ENCODE measurements at regions not wholly inside any gene's neighbourhood (a gene's known extent, or its start where the extent isn't known, plus 50 kb on each side); places are given as distances from the start of the nearest gene placed in this dataset.
A peak's percentile ranks its signal among the peaks of the same experiment; 100 is the strongest.

DNA sequence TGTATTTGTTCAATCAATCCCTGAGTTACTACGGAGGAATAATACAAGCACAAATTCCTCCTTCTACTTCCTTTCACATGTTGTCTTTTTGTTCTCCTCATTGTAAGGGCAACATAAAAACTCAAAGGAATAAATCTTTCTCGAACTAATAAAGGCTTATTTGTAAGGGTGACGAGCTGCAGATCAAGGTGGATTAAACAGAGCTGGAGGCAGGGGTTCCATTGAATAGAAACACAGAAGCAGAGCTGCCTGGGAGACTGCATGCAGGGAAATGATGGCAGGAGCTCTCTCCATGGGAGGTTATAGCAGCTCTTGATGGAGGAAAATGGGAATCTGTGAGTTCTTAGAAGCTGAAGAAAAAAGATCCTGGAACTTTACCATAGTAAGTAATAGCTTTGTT lies 160.2 kb downstream of the CYYR1 start:
- peaks cover 10% of the 10 kb centered on the region for H3K4me1 ChIP-seq (ENCODE audit: control insufficient read depth, insufficient read depth, low read length)
- no peak overlapping the region for H3K9ac ChIP-seq (ENCODE audit: low read length)
- no peak for DNase-seq (ENCODE audit: low read depth)
- no peaks in the 10 kb centered on the region for H3K36me3 ChIP-seq (ENCODE audit: control insufficient read depth, insufficient read depth, low read length, severe bottlenecking)
- H3K9me3 ChIP-seq (ENCODE audit: control insufficient read depth, low read length), result no peaks in the 10 kb centered on the region
- no peak overlapping the region for H3K4me3 ChIP-seq (ENCODE audit: low read length)
- H3K27me3 ChIP-seq (replicated peaks; ENCODE audit: control insufficient read depth, insufficient read depth, low read length), result no peaks in the 10 kb centered on the region

DNA sequence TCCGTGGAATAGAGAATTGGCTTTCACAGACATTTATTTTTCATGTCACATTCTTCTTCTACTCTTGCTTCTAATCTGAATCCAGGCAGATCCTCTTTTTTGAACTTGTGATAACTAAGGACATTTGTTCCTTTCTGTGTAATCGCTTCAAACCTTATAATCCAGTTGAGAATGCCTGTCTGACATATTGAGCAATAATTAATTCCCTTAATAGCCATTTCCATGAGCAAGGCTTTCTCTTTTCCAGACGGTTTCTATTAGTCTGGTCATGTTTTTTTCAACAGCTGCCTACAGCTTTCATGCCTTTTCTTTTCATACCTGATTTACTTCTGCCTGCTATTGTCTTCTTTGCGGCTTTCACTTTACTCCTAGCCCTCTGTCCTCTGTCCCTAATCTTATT lies 163.4 kb downstream of the CYYR1 start:
- Histone ChIP-seq H3K27me3 (replicated peaks; ENCODE audit: control insufficient read depth, insufficient read depth, low read length) (no peaks in the 10 kb centered on the region), H3K4me1 (ENCODE audit: control insufficient read depth, insufficient read depth, low read length) (peaks cover 10% of the 10 kb centered on the region), H3K4me3 (ENCODE audit: low read length) (peak overlapping the region; percentile 42), H3K9me3 (ENCODE audit: control insufficient read depth, low read length) (no peaks in the 10 kb centered on the region), H3K9ac (ENCODE audit: low read length) (no peak overlapping the region), H3K36me3 (ENCODE audit: control insufficient read depth, insufficient read depth, low read length, severe bottlenecking) (no peaks in the 10 kb centered on the region)
- DNase-seq (ENCODE audit: low read depth), result no peak

DNA sequence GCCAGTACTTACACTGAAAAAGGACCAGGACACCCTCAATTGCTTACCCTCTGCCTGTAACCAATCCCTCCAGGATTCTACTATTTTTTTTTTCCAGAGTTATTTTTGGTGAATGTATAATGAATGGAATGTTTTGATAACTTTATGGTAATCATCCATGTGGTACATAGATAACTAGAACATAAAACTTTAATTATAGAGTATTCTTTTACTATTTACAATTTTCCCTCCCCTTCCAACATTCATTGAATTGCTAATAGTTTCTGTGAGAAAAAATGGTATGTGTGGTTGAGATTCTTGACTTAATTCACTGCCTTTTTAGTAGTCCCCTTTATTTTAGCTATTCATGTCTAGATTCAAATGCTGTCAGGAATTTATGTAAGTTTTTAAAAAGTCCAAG lies 164.6 kb downstream of the CYYR1 start:
- Histone ChIP-seq H3K27me3 (replicated peaks; ENCODE audit: control insufficient read depth, insufficient read depth, low read length) (no peaks in the 10 kb centered on the region), H3K9me3 (ENCODE audit: control insufficient read depth, low read length) (no peaks in the 10 kb centered on the region), H3K9ac (ENCODE audit: low read length) (no peak overlapping the region), H3K4me1 (ENCODE audit: control insufficient read depth, insufficient read depth, low read length) (peaks cover 10% of the 10 kb centered on the region), H3K36me3 (ENCODE audit: control insufficient read depth, insufficient read depth, low read length, severe bottlenecking) (no peaks in the 10 kb centered on the region), H3K4me3 (ENCODE audit: low read length) (no peak overlapping the region)
- DNase-seq (ENCODE audit: low read depth), result no peak

DNA sequence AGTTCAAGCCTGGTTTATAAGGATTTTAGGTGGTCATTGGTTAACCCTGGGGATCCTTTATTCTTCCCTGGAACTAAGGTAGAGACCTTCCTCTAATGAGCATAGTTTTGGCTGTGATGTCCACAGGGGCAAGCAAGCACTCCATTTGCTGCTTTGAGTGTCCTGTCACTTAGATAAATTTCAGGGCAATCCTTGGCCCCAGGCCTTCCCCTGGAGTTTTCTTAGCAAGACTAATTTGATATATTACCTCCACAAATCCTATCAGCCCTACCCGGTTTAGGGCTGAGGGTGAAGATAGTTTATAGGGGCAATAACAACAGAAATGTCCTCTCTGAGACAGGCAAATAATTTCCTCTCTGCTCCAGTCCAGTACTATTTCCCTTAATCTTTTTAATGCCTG lies 166.6 kb downstream of the CYYR1 start:
- H3K4me1 ChIP-seq (ENCODE audit: control insufficient read depth, insufficient read depth, low read length), result peaks cover 10% of the 10 kb centered on the region
- no peaks in the 10 kb centered on the region for H3K36me3 ChIP-seq (ENCODE audit: control insufficient read depth, insufficient read depth, low read length, severe bottlenecking)
- no peaks in the 10 kb centered on the region for H3K27me3 ChIP-seq (replicated peaks; ENCODE audit: control insufficient read depth, insufficient read depth, low read length)
- no peaks in the 10 kb centered on the region for H3K9me3 ChIP-seq (ENCODE audit: control insufficient read depth, low read length)
- H3K4me3 ChIP-seq (ENCODE audit: low read length), result no peak overlapping the region
- DNase-seq (ENCODE audit: low read depth), result peak; percentile 3
- H3K9ac ChIP-seq (ENCODE audit: low read length), result no peak overlapping the region

DNA sequence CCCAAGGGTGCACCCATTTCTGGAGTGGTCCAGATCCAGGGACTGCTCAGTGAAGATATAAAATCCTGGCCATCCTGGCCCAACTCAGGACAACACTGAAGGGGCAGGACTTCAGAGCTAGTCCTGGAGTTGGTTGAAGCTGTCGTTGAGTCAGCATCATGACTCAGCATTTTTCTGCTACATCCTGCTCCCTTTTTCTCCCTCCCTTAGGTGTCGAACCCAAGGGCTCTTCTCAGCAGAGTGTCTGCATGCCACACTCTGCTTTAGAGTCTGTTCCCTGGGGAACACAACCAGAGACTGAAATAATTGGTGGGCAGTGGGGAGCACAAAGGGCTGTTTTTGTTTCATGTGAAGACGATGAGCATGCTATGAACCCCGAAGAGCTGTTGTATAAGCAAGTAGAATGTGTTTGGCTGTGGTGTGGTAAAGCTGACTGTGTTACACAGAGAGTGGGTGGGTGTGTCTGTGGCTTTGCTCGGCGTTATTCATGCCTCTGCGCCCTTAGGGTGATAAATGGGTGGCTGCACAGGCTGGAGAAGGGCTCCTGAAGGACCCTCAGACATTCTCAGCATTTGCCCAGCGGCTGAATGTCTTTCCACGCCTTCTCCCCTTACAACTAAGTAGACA lies 167.2 kb downstream of the CYYR1 start:
- no peaks in the 10 kb centered on the region for H3K27me3 ChIP-seq (replicated peaks; ENCODE audit: control insufficient read depth, insufficient read depth, low read length)
- H3K4me1 ChIP-seq (ENCODE audit: control insufficient read depth, insufficient read depth, low read length), result peaks cover 10% of the 10 kb centered on the region
- H3K9ac ChIP-seq (ENCODE audit: low read length), result no peak overlapping the region
- peak; percentile 81 for DNase-seq (ENCODE audit: low read depth)
- H3K36me3 ChIP-seq (ENCODE audit: control insufficient read depth, insufficient read depth, low read length, severe bottlenecking), result no peaks in the 10 kb centered on the region
- no peaks in the 10 kb centered on the region for H3K9me3 ChIP-seq (ENCODE audit: control insufficient read depth, low read length)
- H3K4me3 ChIP-seq (ENCODE audit: low read length), result no peak overlapping the region

DNA sequence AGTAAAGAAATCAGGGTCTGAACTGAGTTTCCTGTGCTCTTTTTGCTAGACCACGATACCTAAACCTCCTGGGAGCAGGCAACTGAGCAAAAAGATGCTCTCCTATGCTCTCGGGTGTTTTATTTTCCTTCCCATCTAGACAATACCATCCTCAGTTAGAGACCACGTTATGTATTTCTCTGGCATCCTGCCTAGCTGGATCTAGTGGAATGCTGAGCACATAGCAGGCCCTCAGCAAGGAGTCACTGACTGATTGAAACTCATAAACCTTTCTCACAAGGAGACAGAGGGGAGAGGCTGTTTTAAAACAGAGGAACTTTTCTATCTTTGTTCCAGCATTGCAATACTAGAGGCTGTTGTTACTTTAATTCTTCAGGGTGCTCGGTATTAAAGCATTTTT lies 168.0 kb downstream of the CYYR1 start:
- H3K4me1 ChIP-seq (ENCODE audit: control insufficient read depth, insufficient read depth, low read length), result peaks cover 9% of the 10 kb centered on the region
- peak; percentile 65 for DNase-seq (ENCODE audit: low read depth)
- no peaks in the 10 kb centered on the region for H3K27me3 ChIP-seq (replicated peaks; ENCODE audit: control insufficient read depth, insufficient read depth, low read length)
- H3K9me3 ChIP-seq (ENCODE audit: control insufficient read depth, low read length), result no peaks in the 10 kb centered on the region
- H3K9ac ChIP-seq (ENCODE audit: low read length), result no peak overlapping the region
- no peak overlapping the region for H3K4me3 ChIP-seq (ENCODE audit: low read length)
- H3K36me3 ChIP-seq (ENCODE audit: control insufficient read depth, insufficient read depth, low read length, severe bottlenecking), result no peaks in the 10 kb centered on the region

DNA sequence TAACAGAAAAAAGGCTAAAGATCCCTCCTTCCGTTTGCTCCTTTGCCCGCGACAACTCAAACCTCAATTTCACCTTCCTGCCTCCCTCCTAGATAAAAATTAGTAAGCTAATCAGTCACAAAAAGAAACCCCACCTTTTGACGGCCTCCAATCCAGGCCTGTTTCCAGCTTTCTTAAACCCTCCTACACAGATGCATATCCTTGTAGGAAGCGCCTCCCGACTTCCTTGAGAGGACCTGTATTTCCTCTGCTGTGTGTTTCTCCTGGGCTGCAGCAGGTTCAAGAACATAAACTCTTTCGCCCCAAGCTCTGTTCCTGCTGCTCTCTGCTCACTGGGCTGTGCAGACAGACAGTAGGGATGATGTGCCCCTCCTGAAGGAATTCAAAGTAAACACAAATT lies 168.8 kb downstream of the CYYR1 start:
- no peaks in the 10 kb centered on the region for H3K36me3 ChIP-seq (ENCODE audit: control insufficient read depth, insufficient read depth, low read length, severe bottlenecking)
- H3K27me3 ChIP-seq (replicated peaks; ENCODE audit: control insufficient read depth, insufficient read depth, low read length), result no peaks in the 10 kb centered on the region
- no peaks in the 10 kb centered on the region for H3K9me3 ChIP-seq (ENCODE audit: control insufficient read depth, low read length)
- peaks cover 2% of the 10 kb centered on the region for H3K4me1 ChIP-seq (ENCODE audit: control insufficient read depth, insufficient read depth, low read length)
- H3K9ac ChIP-seq (ENCODE audit: low read length), result no peak overlapping the region
- H3K4me3 ChIP-seq (ENCODE audit: low read length), result no peak overlapping the region
- no peak for DNase-seq (ENCODE audit: low read depth)

DNA sequence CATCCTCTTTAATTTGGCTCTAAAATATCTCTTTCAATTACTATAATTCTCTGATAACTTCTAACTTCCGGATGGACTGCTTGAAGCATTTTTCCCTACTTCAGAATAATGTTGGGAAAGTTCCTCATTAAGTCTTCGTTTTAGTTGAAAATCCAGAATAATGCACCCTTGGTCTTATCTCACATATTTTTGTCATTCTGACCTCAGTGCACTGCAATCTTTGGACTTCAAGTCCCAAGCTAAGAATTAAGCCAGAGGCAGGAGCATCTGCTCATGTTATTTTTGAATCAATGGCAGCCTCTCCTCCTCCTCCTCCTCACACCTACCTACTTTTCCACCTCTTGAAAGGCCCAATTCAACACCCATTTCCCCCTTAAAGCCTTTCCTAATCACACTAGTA lies 169.8 kb downstream of the CYYR1 start:
- no peak for DNase-seq (ENCODE audit: low read depth)
- H3K27me3 ChIP-seq (replicated peaks; ENCODE audit: control insufficient read depth, insufficient read depth, low read length), result no peaks in the 10 kb centered on the region
- no peaks in the 10 kb centered on the region for H3K4me1 ChIP-seq (ENCODE audit: control insufficient read depth, insufficient read depth, low read length)
- H3K9ac ChIP-seq (ENCODE audit: low read length), result no peak overlapping the region
- H3K36me3 ChIP-seq (ENCODE audit: control insufficient read depth, insufficient read depth, low read length, severe bottlenecking), result no peaks in the 10 kb centered on the region
- H3K9me3 ChIP-seq (ENCODE audit: control insufficient read depth, low read length), result no peaks in the 10 kb centered on the region
- no peak overlapping the region for H3K4me3 ChIP-seq (ENCODE audit: low read length)

DNA sequence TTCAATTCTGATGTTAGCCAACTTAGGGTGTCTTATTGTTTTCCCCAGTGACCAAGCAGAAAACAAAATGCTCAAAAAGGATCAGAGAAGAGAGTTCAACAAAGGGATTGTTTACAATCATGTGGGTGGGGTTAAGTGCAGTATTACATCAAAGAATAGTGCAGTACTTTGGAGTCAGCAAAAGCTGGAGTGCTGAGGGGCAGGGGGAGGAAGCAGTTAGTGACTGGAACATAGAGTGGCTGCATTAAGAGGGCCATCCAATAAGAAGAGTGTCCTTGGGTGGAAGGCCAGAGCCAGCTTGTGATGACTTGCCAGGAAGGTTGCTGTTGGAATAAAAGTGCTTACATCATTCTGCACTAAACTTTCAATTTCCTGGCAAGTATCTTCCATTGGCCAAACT lies 175.5 kb downstream of the CYYR1 start:
- Histone ChIP-seq H3K36me3 (ENCODE audit: control insufficient read depth, insufficient read depth, low read length, severe bottlenecking) (no peaks in the 10 kb centered on the region), H3K9ac (ENCODE audit: low read length) (no peak overlapping the region), H3K27me3 (replicated peaks; ENCODE audit: control insufficient read depth, insufficient read depth, low read length) (no peaks in the 10 kb centered on the region), H3K4me3 (ENCODE audit: low read length) (no peak overlapping the region), H3K4me1 (ENCODE audit: control insufficient read depth, insufficient read depth, low read length) (no peaks in the 10 kb centered on the region), H3K9me3 (ENCODE audit: control insufficient read depth, low read length) (no peaks in the 10 kb centered on the region)
- peak; percentile 40 for DNase-seq (ENCODE audit: low read depth)

DNA sequence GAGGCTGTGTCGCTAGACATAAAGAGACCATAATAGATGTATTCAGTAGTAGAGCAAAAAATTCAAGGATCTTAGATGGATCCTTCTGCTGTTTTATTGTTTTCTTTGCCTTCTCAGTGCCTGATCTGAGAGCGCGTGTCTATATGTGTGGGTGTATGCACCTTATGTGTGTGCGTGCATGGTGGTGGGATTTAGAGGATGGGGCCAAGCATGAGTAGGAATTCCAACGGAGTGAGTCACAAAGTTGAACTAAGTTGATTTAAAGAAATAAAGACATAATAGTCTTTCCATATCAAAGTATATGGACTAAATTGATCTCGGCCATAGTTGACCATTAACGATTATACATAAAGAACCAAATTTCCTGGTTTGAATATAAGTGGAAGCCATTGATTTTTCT lies 178.7 kb downstream of the CYYR1 start:
- Histone ChIP-seq H3K9ac (ENCODE audit: low read length) (no peak overlapping the region), H3K9me3 (ENCODE audit: control insufficient read depth, low read length) (no peaks in the 10 kb centered on the region), H3K4me3 (ENCODE audit: low read length) (no peak overlapping the region), H3K27me3 (replicated peaks; ENCODE audit: control insufficient read depth, insufficient read depth, low read length) (no peaks in the 10 kb centered on the region), H3K4me1 (ENCODE audit: control insufficient read depth, insufficient read depth, low read length) (peaks cover 12% of the 10 kb centered on the region), H3K36me3 (ENCODE audit: control insufficient read depth, insufficient read depth, low read length, severe bottlenecking) (no peaks in the 10 kb centered on the region)
- no peak for DNase-seq (ENCODE audit: low read depth)

DNA sequence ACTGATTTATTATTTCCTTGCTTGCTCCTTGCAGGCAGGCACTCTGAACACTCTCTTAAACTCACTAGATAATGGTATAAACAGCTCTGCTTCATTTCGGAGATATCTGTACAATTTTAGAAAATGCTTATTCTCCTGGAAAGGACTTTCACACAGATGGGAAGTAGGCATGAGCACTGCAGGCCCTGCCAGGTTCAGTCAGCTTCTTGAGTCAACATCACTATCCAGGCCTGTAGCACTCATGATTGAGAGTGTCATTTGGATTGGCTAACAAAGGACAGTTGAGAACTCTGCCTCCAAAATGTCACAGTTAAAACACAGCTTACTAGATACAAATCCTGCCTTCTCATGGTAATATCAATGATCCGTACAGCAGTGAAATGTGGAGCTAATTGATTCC lies 181.9 kb downstream of the CYYR1 start:
- no peaks in the 10 kb centered on the region for H3K36me3 ChIP-seq (ENCODE audit: control insufficient read depth, insufficient read depth, low read length, severe bottlenecking)
- no peak overlapping the region for H3K4me3 ChIP-seq (ENCODE audit: low read length)
- no peaks in the 10 kb centered on the region for H3K27me3 ChIP-seq (replicated peaks; ENCODE audit: control insufficient read depth, insufficient read depth, low read length)
- no peaks in the 10 kb centered on the region for H3K9me3 ChIP-seq (ENCODE audit: control insufficient read depth, low read length)
- peaks cover 21% of the 10 kb centered on the region for H3K4me1 ChIP-seq (ENCODE audit: control insufficient read depth, insufficient read depth, low read length)
- DNase-seq (ENCODE audit: low read depth), result no peak
- no peak overlapping the region for H3K9ac ChIP-seq (ENCODE audit: low read length)

DNA sequence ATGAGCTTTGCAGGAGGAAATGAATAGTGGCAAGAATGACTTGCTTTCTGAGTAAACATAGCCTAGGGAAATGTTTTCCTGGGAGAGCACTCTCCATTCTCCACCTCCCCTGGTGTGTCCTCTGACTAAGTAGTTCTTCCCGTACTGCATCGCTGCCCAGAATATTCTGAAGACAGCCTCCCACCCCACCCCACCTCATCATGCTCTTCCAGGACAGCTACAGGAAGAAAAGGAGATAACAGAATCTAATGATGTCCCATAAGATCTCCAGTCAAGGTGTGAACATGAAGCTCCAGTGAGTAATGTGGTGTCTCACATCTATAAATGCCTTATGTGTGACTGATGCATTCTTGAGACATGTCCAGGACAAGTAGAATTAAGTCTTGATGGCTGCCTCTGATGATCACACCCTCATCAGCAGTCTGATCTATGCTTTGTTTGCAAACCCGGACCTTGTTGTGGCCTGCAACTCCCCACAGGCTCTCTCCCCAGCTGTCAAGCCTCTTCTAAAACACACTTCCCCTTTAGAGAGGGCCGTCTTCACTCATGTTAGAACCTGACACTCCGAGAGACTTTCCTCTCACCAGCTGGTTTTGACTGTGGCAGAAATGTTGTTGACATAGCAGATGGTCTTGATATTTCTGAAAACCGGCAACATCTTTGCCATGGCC lies 183.0 kb downstream of the CYYR1 start:
- Histone ChIP-seq H3K4me1 (ENCODE audit: control insufficient read depth, insufficient read depth, low read length) (peaks cover 29% of the 10 kb centered on the region), H3K36me3 (ENCODE audit: control insufficient read depth, insufficient read depth, low read length, severe bottlenecking) (no peaks in the 10 kb centered on the region), H3K9ac (ENCODE audit: low read length) (no peak overlapping the region), H3K9me3 (ENCODE audit: control insufficient read depth, low read length) (no peaks in the 10 kb centered on the region), H3K27me3 (replicated peaks; ENCODE audit: control insufficient read depth, insufficient read depth, low read length) (no peaks in the 10 kb centered on the region), H3K4me3 (ENCODE audit: low read length) (no peak overlapping the region)
- peak; percentile 47 for DNase-seq (ENCODE audit: low read depth)
